ENCODE measurements at regions not wholly inside any gene's neighbourhood (a gene's known extent, or its start where the extent isn't known, plus 50 kb on each side); places are given as distances from the start of the nearest gene placed in this dataset.

- H3K79me2 ChIP-seq (ENCODE audit: control insufficient read depth, insufficient read depth, low read length), result no peaks in the 10 kb centered on the region
- H3K4me1 ChIP-seq (ENCODE audit: control insufficient read depth in 2 of 2, insufficient read depth in 2 of 2, low read length in 2 of 2), result no peaks in the 10 kb centered on the region
- ChIA-PET CTCF (no interaction called here), POLR2A (no interaction called here)
- Mint-ChIP-seq H3K27me3 (no peaks in the 10 kb centered on the region), H3K4me1 (no peaks in the 10 kb centered on the region), H3K4me3 (no peak overlapping the region), H3K9me3 (ENCODE audit: insufficient read depth) (no peaks in the 10 kb centered on the region), H3K27ac (no peak overlapping the region)
- H3K36me3 ChIP-seq (replicated peaks in 1 of 2; ENCODE audit: control extremely low read depth in 1 of 2, control insufficient read depth in 1 of 2, extremely low read depth in 1 of 2, insufficient read depth in 2 of 2, low read length in 1 of 2), result no peaks in the 10 kb centered on the region
- H3K27ac ChIP-seq (ENCODE audit: low read length in 2 of 2), result no peak overlapping the region
- H2AFZ ChIP-seq (ENCODE audit: insufficient read depth, low read depth, low read length, poor library complexity, severe bottlenecking), result no peak overlapping the region
- H3K9me3 ChIP-seq (ENCODE audit: control extremely low read depth in 1 of 3, control insufficient read depth in 2 of 3, insufficient read depth in 1 of 3, low read length in 2 of 3), result peaks cover 0 to 1% (median 0%) of the 10 kb centered on the region in 3 donors
- H4K20me1 ChIP-seq (ENCODE audit: control insufficient read depth, insufficient read depth, low read length, poor library complexity, severe bottlenecking), result no peaks in the 10 kb centered on the region
- H3K9ac ChIP-seq (ENCODE audit: low read length), result no peak overlapping the region
- no peak overlapping the region for H3K4me3 ChIP-seq (ENCODE audit: control extremely low read depth in 1 of 5, extremely low read depth in 1 of 5, insufficient read depth in 1 of 5, low read depth in 2 of 5, low read length in 4 of 5)
- no peak for DNase-seq
- TF ChIP-seq EZH2 (IDR thresholded peaks at IDR 0.05; ENCODE audit: borderline replicate concordance, insufficient read depth, low read depth, low read length, poor library complexity, severe bottlenecking) (no peak), CTCF (IDR thresholded peaks at IDR 0.05) (no peak)
- H3K27me3 ChIP-seq (replicated peaks in 1 of 4; ENCODE audit: control extremely low read depth in 1 of 4, control insufficient read depth in 3 of 4, insufficient read depth in 4 of 4, low read length in 3 of 4), result no peaks in the 10 kb centered on the region
- intact Hi-C loops (cut with micrococcal nuclease), result no loop called here
- WGBS (ENCODE audit: insufficient coverage), result no CpG with 5 or more reads among the region's 5 CpGs
- no peak overlapping the region for H3K4me2 ChIP-seq (replicated peaks; ENCODE audit: low read depth, low read length, poor library complexity, severe bottlenecking)
- ATAC-seq (ENCODE audit: low read depth), result no peak
Observed at GRCh38 chr11:127619946-127620345, 619.4 kb upstream of the KIRREL3 start.

- H3K27me3 ChIP-seq (replicated peaks in 1 of 4; ENCODE audit: control extremely low read depth in 1 of 4, control insufficient read depth in 3 of 4, insufficient read depth in 4 of 4, low read length in 3 of 4), result no peaks in the 10 kb centered on the region
- Mint-ChIP-seq H3K9me3 (ENCODE audit: insufficient read depth) (no peaks in the 10 kb centered on the region), H3K27me3 (no peaks in the 10 kb centered on the region), H3K4me1 (no peaks in the 10 kb centered on the region), H3K4me3 (no peak overlapping the region), H3K27ac (no peak overlapping the region)
- no peaks in the 10 kb centered on the region for H3K4me1 ChIP-seq (ENCODE audit: control insufficient read depth in 2 of 2, insufficient read depth in 2 of 2, low read length in 2 of 2)
- DNase-seq (no peak), ATAC-seq (ENCODE audit: low read depth) (no peak)
- no peak overlapping the region for H3K9ac ChIP-seq (ENCODE audit: low read length)
- H4K20me1 ChIP-seq (ENCODE audit: control insufficient read depth, insufficient read depth, low read length, poor library complexity, severe bottlenecking), result no peaks in the 10 kb centered on the region
- H3K4me2 ChIP-seq (replicated peaks; ENCODE audit: low read depth, low read length, poor library complexity, severe bottlenecking), result no peak overlapping the region
- CTCF ChIA-PET, result no interaction called here
- no peaks in the 10 kb centered on the region for H3K79me2 ChIP-seq (ENCODE audit: control insufficient read depth, insufficient read depth, low read length)
- H2AFZ ChIP-seq (ENCODE audit: insufficient read depth, low read depth, low read length, poor library complexity, severe bottlenecking), result no peak overlapping the region
- peaks cover 0 to 1% (median 0%) of the 10 kb centered on the region in 3 donors for H3K9me3 ChIP-seq (ENCODE audit: control extremely low read depth in 1 of 3, control insufficient read depth in 2 of 3, insufficient read depth in 1 of 3, low read length in 2 of 3)
- WGBS (ENCODE audit: insufficient coverage), result 90% methylated on average over 1 of the region's 1 CpG
- H3K36me3 ChIP-seq (replicated peaks in 1 of 2; ENCODE audit: control extremely low read depth in 1 of 2, control insufficient read depth in 1 of 2, extremely low read depth in 1 of 2, insufficient read depth in 2 of 2, low read length in 1 of 2), result no peaks in the 10 kb centered on the region
- no peak overlapping the region for H3K4me3 ChIP-seq (ENCODE audit: control extremely low read depth in 1 of 5, extremely low read depth in 1 of 5, insufficient read depth in 1 of 5, low read depth in 2 of 5, low read length in 4 of 5)
- intact Hi-C loops (cut with micrococcal nuclease), result no loop called here
- no peak overlapping the region for H3K27ac ChIP-seq (ENCODE audit: low read length in 2 of 2)
- TF ChIP-seq EZH2 (IDR thresholded peaks at IDR 0.05; ENCODE audit: borderline replicate concordance, insufficient read depth, low read depth, low read length, poor library complexity, severe bottlenecking) (no peak), CTCF (IDR thresholded peaks at IDR 0.05) (no peak)
- POLR2A ChIA-PET, result no interaction called here
Observed at GRCh38 chr11:127618721-127619120, 618.2 kb upstream of the KIRREL3 start.

Data from B cell (primary cell).